Right lobe of liver (tissue), 4 donors: ENCODE measurements at regions not wholly inside any gene's neighbourhood (a gene's known extent, or its start where the extent isn't known, plus 50 kb on each side); places are given as distances from the start of the nearest gene placed in this dataset.
"Not testable (repeated sequence)": the region's sequence is repeated elsewhere in the genome, so short reads cannot be mapped to it uniquely, and the experiment has no call there.

Experiments used
- CTCF ChIP-seq, 4 donors: fragments of 200-600 bp in 3 of 4; fragments of 450-650 bp in 1 of 4; IDR thresholded peaks; one replicate each; pipeline versions ENCODE4 v1.5.1 to v1.8.0; 2016 to 2022; ENCODE audit warnings: antibody characterized with exemption in 4 of 4, mild to moderate bottlenecking in 2 of 4
- POLR2A ChIP-seq: fragments of 450-650 bp; IDR thresholded peaks from one replicate; pipeline ENCODE4 v1.6.1; 2017; ENCODE audit warnings: antibody characterized with exemption, mild to moderate bottlenecking
- donor health status: DM: no; HTN: no; CAD: no.
- donor health status: DM: no; HTN: no; CAD: no.
- donor health status: DM: no; HTN: yes; CAD: no.

DNA sequence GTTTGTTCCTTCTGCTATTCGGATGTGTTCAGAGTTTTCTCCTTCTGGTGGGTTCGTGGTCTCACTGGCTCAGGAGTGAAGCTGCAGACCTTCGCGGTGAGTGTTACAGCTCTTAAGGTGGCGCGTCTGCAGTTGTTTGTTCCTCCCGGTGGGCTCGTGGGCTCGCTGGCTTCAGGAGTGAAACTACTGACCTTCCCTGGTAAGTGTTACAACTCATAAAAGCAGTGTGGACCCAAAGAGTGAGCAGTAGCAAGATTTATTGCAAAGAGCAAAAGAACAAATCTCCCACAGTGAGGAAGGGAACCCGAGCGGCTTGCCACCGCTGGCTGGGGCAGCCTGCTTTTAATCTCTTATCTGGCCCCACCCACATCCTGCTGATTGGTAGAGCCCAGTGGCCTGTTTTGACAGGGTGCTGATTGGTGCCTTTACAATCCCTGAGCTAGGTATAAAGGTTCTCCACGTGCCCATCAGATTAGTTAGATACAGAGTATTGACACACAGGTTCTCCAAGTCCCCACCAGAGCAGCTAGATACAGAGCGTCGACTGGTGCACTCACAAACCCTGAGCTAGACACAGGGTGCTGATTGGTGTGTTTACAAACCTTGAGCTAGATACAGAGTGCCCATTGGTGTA, 160.7 kb downstream of the NR2F2 start:
- not testable (repeated sequence) for TF ChIP-seq CTCF (IDR thresholded peaks at IDR 0.05); POLR2A
